Jurkat, Clone E6-1 (cell line): ENCODE measurements at regions not wholly inside any gene's neighbourhood (a gene's known extent, or its start where the extent isn't known, plus 50 kb on each side); places are given as distances from the start of the nearest gene placed in this dataset.
"Not testable (repeated sequence)": the region's sequence is repeated elsewhere in the genome, so short reads cannot be mapped to it uniquely, and the experiment has no call there.

Experiments
- DNase-seq: peaks from one replicate; pipeline ENCODE4 v3.0.0-alpha.2; 2011; ENCODE audit warnings: low read depth, low spot score
- H3K4me3 ChIP-seq: 2 replicates; pipeline ENCODE4 v1.5.1; 2011; ENCODE audit warnings: mild to moderate bottlenecking, low read length, control low read depth, moderate library complexity

DNA sequence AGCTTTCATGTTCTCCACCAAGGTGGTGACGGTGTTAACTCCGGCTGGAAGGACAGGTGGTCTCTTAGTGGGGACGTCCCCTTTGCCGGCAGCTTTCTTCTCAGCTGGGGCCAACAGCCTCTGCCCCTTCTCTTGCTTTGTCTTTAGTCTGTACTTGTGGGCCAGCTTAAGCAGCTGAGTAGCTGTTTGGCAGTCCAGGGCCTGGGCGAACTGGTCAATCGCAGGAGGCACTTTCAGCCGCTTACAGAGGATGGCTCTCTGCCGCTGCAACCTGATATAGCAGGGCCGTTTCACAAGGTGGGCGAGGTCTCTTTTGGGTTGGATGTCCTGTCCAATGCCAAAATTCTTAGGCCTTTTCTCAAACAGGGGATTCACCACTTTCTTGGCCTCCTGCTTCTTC is 210.3 kb downstream of the TRIML1 start:
- DNase-seq, H3K4me3 ChIP-seq: not testable (repeated sequence)

DNA sequence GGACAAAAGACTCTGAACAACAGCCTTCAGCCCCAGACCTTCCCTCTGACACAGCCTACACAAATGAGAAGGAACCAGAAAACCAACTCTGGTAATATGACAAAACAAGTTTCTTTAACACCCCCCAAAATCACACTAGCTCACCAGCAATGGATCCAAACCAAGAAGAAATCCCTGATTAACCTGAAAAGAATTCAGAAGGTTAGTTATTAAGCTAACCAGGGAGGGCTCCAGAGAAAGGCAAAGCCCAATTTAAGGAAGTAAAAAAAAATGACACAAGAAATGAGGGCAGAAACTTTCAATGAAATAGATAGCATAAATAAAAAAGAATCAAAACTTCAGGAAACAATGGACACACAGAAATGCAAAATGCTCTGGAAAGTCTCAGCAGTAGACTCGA is 224.0 kb downstream of the TRIML1 start:
- no peak overlapping the region for H3K4me3 ChIP-seq
- no peak for DNase-seq

- no peak overlapping the region for H3K4me3 ChIP-seq
- DNase-seq: no peak
Observed at GRCh38 chr4:188370777-188371176, 231.5 kb downstream of the TRIML1 start.

- no peak for DNase-seq
- H3K4me3 ChIP-seq: no peak overlapping the region
Observed at GRCh38 chr4:188372058-188372457, 232.8 kb downstream of the TRIML1 start.

GRCh38 chr4:188372829-188373228 is 233.6 kb downstream of the TRIML1 start:
- H3K4me3 ChIP-seq: no peak overlapping the region
- no peak for DNase-seq

GRCh38 chr4:188374871-188375270 is 235.6 kb downstream of the TRIML1 start:
- H3K4me3 ChIP-seq: no peak overlapping the region
- DNase-seq: no peak

DNA sequence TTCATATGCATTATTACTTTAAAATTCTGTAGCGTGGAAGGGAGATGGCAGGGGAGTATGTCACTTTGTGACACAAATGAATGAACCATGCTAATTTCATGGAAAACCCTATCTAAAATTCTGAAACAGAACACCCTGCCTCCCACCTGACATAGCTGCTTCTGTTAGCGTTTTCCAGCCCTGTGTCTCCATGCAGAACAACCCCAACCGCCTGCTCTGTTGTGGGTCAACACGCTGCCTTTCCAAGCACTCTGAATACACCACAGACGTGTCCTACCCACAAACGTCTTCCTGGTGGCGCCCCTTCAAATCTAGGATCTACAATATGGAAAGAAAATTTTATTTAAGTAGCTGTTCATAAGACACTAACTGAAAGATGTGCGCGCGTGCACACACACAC is 238.6 kb downstream of the TRIML1 start:
- DNase-seq: no peak
- H3K4me3 ChIP-seq: no peak overlapping the region

GRCh38 chr4:188383180-188383579 is 243.9 kb downstream of the TRIML1 start:
- no peak for DNase-seq
- H3K4me3 ChIP-seq: no peak overlapping the region

- DNase-seq: no peak
Observed at GRCh38 chr4:188387179-188387791, 248.0 kb downstream of the TRIML1 start.

GRCh38 chr4:188391349-188391748 is 252.1 kb downstream of the TRIML1 start:
- not testable (repeated sequence) for DNase-seq, H3K4me3 ChIP-seq

More at GRCh38 chr4:188387179-188387791, 248.0 kb downstream of the TRIML1 start:
- no peak overlapping the region for H3K4me3 ChIP-seq

DNA sequence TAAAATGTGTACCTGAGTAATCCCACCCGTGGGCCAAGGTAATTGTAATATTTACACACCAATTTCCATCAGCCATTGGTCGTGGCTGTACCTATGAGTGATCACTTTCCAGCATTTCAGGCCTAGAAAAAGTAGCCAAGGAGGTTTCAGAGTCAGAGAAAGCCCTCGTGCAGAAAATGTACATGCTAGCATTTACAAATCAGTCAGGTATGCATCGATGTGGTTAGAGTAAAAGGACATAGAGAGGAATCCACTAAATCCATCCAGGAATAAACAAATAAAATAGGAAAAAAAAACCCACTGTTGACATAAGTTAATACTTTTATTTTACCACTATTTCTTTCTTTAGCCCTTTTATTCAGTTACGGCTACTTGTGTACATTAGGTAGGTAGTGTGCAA is 256.8 kb downstream of the TRIML1 start:
- no peak for DNase-seq
- H3K4me3 ChIP-seq: no peak overlapping the region

DNA sequence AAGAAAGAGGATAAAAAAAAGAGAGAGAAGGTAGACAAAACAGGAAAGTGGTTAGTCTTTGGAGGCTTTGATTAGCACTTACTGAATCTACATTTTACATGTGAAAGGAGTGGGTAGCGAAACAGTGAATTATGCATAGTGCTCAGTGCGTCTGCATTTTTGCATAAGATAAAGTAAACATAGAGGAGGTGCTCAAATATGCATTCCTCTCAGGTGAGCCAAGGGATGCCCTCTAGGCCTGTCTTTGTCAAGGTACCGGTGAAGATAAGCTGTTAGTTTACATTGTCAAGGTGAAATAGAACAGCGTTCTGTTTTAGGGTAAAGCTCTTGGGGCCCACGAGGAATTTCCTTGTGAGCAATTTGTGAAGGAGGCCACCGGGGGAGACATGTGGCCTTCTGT is 260.6 kb downstream of the TRIML1 start:
- H3K4me3 ChIP-seq: no peak overlapping the region
- no peak for DNase-seq

GRCh38 chr4:188400451-188400850 is 261.2 kb downstream of the TRIML1 start:
- H3K4me3 ChIP-seq: no peak overlapping the region
- DNase-seq: no peak

DNA sequence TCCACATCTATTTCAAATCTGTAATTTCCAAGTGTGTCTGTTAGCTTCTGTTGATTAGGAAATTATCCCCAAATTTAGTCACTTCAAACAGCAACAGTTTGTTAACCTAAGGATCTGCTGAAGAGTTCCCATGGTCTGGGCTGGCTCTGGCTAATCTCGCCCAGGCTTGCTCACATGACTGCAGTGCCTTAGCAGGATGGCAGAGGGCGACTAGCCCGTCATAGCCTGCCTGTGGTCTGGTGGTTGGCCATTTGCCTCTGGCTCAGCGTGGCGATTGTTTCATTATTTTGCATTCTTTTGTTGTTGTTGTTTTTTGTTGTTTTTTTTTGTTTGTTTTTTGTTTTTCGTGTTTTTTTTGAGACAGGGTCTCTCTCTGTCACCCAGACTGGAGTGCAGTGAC is 264.0 kb downstream of the TRIML1 start:
- no peak overlapping the region for H3K4me3 ChIP-seq
- no peak for DNase-seq

GRCh38 chr4:188405071-188405835 is 266.0 kb downstream of the TRIML1 start:
- not testable (repeated sequence) for H3K4me3 ChIP-seq, DNase-seq

DNA sequence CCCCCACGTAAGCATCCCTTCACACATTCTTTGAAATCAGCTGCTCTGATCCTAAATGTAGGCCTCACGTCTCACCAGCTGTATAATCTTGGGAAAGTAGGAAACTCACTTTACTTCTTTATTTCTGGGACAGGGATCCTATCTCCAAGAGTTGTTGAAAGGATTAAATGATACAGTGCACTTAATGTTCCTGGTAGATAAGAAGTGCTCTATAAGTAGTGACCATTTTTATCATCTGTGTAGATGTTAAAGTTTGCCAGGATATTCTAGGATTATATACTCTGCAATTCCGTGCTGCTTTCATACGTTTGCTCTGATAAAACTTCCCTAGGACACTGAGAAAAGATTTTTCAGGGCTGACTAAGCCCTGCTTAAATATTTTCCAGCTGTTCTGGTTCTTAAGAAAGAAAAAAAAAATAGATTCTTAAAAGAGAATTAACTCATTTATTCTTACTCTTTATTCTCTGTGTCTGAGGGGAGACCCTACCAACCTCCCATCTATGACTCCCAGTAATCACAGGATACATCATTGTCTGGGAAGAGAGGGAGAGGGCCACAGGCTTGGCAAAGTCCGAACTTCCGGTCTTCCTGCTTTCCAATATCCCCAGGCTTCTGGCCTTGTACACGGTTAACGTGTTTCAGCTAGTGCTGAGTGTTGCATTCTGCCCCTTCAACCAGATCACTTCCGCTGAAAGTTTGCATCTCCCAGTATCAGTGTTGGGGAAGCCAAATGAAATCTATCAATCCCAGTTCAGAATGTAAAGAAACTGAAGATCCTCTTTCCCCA is 269.2 kb downstream of the TRIML1 start:
- H3K4me3 ChIP-seq: no peak overlapping the region
- no peak for DNase-seq

DNA sequence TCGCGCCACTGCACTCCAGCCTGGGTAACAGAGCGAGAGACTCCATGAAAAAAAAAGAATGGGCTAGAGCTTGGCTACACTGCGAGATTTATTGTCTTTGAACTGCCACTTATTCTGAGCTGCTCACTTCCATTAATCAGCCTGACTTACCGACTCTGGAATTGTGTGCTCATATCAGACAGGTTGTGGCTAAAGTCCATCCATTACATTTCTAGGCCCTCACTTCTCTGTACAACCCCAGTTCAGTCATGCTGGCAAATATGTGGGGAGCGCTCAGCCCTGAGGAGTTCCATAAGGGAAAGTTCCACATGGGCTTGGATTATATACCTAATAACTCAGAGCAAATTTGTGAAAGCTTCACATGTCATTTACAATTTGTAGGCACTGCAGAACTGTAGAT is 270.6 kb downstream of the TRIML1 start:
- H3K4me3 ChIP-seq: no peak overlapping the region

GRCh38 chr4:188411805-188412204 is 272.6 kb downstream of the TRIML1 start:
- no peak for DNase-seq
- no peak overlapping the region for H3K4me3 ChIP-seq

More for the DNA sequence above, 270.6 kb downstream of the TRIML1 start:
- no peak for DNase-seq

- H3K4me3 ChIP-seq: no peak overlapping the region
- no peak for DNase-seq
Observed at GRCh38 chr4:188412499-188412898, 273.3 kb downstream of the TRIML1 start.

DNA sequence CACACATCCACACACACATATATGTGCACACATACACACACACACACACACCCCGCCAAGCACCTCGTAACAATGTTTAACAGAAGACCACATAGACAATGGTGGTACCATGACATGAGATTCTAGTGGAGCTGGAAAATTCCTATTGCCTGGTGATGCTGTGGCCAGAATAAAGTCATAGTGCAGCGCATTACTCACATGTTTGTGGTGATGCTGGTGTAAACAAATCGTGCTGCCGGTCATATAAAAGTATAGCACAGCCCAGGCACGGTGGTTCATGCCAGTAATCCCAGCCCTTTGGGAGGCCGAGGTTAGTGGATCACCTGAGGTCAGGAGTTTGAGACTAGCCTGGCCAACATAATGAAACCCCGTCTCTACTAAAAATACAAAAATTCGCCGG is 275.2 kb downstream of the TRIML1 start:
- no peak for DNase-seq
- no peak overlapping the region for H3K4me3 ChIP-seq
